ENCODE measurements at regions not wholly inside any gene's neighbourhood (a gene's known extent, or its start where the extent isn't known, plus 50 kb on each side); places are given as distances from the start of the nearest gene placed in this dataset.

GRCh38 chr2:154555710-154556109 is 142.8 kb upstream of the KCNJ3 start:
- in situ Hi-C loops (cut with HindIII; ENCODE audit: low pct_unique_long_range_greater_than_20kb, low sequenced_read_pairs) (no loop called here), intact Hi-C loops (cut with micrococcal nuclease; ENCODE audit: unreplicated experiment) (no loop called here)
- TF ChIP-seq SIN3A (IDR thresholded peaks at IDR 0.05; ENCODE audit: borderline replicate concordance, insufficient read depth, low read depth, low read length) = no peak
- TF ChIP-seq, protein P1, sequence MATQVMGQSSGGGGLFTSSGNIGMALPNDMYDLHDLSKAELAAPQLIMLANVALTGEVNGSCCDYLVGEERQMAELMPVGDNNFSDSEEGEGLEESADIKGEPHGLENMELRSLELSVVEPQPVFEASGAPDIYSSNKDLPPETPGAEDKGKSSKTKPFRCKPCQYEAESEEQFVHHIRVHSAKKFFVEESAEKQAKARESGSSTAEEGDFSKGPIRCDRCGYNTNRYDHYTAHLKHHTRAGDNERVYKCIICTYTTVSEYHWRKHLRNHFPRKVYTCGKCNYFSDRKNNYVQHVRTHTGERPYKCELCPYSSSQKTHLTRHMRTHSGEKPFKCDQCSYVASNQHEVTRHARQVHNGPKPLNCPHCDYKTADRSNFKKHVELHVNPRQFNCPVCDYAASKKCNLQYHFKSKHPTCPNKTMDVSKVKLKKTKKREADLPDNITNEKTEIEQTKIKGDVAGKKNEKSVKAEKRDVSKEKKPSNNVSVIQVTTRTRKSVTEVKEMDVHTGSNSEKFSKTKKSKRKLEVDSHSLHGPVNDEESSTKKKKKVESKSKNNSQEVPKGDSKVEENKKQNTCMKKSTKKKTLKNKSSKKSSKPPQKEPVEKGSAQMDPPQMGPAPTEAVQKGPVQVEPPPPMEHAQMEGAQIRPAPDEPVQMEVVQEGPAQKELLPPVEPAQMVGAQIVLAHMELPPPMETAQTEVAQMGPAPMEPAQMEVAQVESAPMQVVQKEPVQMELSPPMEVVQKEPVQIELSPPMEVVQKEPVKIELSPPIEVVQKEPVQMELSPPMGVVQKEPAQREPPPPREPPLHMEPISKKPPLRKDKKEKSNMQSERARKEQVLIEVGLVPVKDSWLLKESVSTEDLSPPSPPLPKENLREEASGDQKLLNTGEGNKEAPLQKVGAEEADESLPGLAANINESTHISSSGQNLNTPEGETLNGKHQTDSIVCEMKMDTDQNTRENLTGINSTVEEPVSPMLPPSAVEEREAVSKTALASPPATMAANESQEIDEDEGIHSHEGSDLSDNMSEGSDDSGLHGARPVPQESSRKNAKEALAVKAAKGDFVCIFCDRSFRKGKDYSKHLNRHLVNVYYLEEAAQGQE (IDR thresholded peaks at IDR 0.05; ENCODE audit: insufficient read depth in 1 of 2, low read depth in 2 of 2, low read length in 1 of 2) = no peak
- TF ChIP-seq CTCF (IDR thresholded peaks at IDR 0.05) = no peak
- TF ChIP-seq TCF7L2 (IDR thresholded peaks at IDR 0.05; ENCODE audit: low read depth, low read length) = no peak
- TF ChIP-seq POLR2AphosphoS5 (IDR thresholded peaks at IDR 0.05; ENCODE audit: low read depth, low read length) = no peak
- CTCF ChIA-PET = no interaction called here
- Histone ChIP-seq H3K27ac (ENCODE audit: low read length) (no peak overlapping the region), H3K27me3 (ENCODE audit: control insufficient read depth, insufficient read depth, low read length) (no peaks in the 10 kb centered on the region), H3K9me3 (ENCODE audit: control insufficient read depth, insufficient read depth, low read depth, low read length) (no peaks in the 10 kb centered on the region), H3K36me3 (ENCODE audit: control insufficient read depth, insufficient read depth, low read length) (no peaks in the 10 kb centered on the region), H3K4me3 (ENCODE audit: low read depth in 2 of 2, low read length in 2 of 2) (no peak overlapping the region), H3K4me1 (ENCODE audit: control insufficient read depth, insufficient read depth, low read length) (no peaks in the 10 kb centered on the region)
- POLR2A ChIA-PET = no interaction called here
- no TSS peak for BruUV-seq (replicated peaks)
- DNase-seq (ENCODE audit: low read depth, low spot score) (no peak), ATAC-seq (no peak)

GRCh38 chr2:154556146-154556545 is 142.3 kb upstream of the KCNJ3 start:
- Histone ChIP-seq H3K27me3 (ENCODE audit: control insufficient read depth, insufficient read depth, low read length) (no peaks in the 10 kb centered on the region), H3K4me1 (ENCODE audit: control insufficient read depth, insufficient read depth, low read length) (no peaks in the 10 kb centered on the region), H3K4me3 (ENCODE audit: low read depth in 2 of 2, low read length in 2 of 2) (no peak overlapping the region), H3K9me3 (ENCODE audit: control insufficient read depth, insufficient read depth, low read depth, low read length) (no peaks in the 10 kb centered on the region), H3K36me3 (ENCODE audit: control insufficient read depth, insufficient read depth, low read length) (no peaks in the 10 kb centered on the region), H3K27ac (ENCODE audit: low read length) (no peak overlapping the region)
- intact Hi-C loops (cut with micrococcal nuclease; ENCODE audit: unreplicated experiment) = no loop called here
- in situ Hi-C loops (cut with HindIII; ENCODE audit: low pct_unique_long_range_greater_than_20kb, low sequenced_read_pairs) = no loop called here
- ChIA-PET CTCF (no interaction called here), POLR2A (no interaction called here)
- DNase-seq (ENCODE audit: low read depth, low spot score) (no peak), ATAC-seq (no peak)
- TF ChIP-seq CTCF (IDR thresholded peaks at IDR 0.05) (no peak), POLR2AphosphoS5 (IDR thresholded peaks at IDR 0.05; ENCODE audit: low read depth, low read length) (no peak), SIN3A (IDR thresholded peaks at IDR 0.05; ENCODE audit: borderline replicate concordance, insufficient read depth, low read depth, low read length) (no peak), TCF7L2 (IDR thresholded peaks at IDR 0.05; ENCODE audit: low read depth, low read length) (no peak)
- TF ChIP-seq, protein P1 (IDR thresholded peaks at IDR 0.05; ENCODE audit: insufficient read depth in 1 of 2, low read depth in 2 of 2, low read length in 1 of 2) = no peak
- no TSS peak for BruUV-seq (replicated peaks)

Measured in Panc1 (cell line).